Posterior vena cava (tissue), 2 donors: ENCODE measurements at regions not wholly inside any gene's neighbourhood (a gene's known extent, or its start where the extent isn't known, plus 50 kb on each side); places are given as distances from the start of the nearest gene placed in this dataset.
"Not testable (repeated sequence)": the region's sequence is repeated elsewhere in the genome, so short reads cannot be mapped to it uniquely, and the experiment has no call there.

Source experiments
- DNase-seq: peaks from one replicate; pipeline ENCODE4 v3.0.0-alpha.2; 2020; ENCODE audit warnings: low spot score
- intact Hi-C, 2 donors: fragments of 100-400 bp; cut with DNase I; formaldehyde crosslinking; loops; one replicate each; pipeline versions ENCODE4 v1.14.1 to v1.14.2; 2022 to 2023
- donor health status: DM: yes; HTN: yes; CAD: no.
- donor health status: DM: yes; HTN: yes; CAD: no.

DNA sequence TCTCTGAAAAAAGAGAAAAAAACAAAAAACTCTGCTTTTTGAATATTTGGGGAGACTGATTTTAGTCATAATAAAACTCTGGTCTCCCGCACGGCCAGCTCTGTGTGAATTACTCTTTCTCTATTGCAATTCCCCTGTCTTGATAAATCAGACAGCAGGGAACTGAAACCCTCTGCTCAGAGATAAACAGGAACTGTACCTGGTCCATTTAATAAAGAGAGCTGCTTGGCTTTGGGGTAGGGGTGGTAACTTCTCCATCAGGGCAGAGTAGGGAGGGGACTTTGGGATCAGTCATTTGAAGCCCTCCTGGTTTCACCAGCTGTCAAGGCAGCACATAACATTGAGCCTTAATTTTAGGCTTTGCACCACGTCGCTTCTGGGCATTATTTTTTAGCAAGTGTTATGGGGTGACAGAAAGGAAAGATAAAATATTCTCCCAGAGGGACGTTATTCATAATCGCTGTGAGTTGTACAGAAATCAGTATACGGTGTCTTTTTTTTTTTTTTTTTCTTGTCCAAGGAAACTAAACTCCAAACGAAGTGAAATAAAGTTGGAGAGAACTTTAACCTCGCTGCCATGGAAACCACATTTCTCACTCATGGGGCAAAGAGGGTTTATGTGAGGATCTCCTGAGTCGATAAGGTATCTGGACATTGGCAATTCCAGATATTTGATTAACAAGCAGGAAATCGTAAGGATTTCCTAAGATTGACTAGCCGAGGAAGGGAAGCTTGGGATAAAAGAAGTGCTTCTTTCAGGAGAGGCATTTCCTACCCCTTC is 99.0 kb upstream of the MRI1 start:
- DNase-seq = no peak
- intact Hi-C loops = no loop called here

- no peak for DNase-seq
- intact Hi-C loops = no loop called here
Observed at GRCh38 chr19:13652810-13653590, 111.3 kb upstream of the MRI1 start.

GRCh38 chr19:13646758-13647157 is 117.6 kb upstream of the MRI1 start:
- intact Hi-C loops = loop anchor here in 1 of 2 donors (5.0 kb wide), 1 partner anchor 669 kb away; no protein-coding TSS in a partner anchor

DNA sequence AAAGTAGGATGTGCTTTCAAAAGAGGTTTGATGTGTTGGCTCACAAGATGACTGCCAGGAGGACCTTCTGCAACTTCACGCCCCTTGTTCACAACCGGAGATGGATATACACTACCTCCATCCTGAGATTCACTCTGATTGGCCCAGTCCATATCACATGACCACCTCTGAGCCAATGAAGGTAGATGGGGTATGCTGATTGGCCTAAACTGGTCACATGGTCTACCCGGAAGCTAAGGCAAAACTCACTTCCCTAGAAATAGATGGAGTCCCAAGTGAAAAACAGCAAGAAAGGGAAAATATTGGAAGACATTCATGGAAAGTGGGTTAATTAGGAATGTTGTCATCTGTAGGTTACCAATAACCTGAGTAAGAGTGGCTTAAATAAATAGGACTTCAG is 119.7 kb upstream of the MRI1 start:
- no peak for DNase-seq
- intact Hi-C loops = loop anchor here in 1 of 2 donors (5.0 kb wide), 1 partner anchor 667 kb away; no protein-coding TSS in a partner anchor

More at GRCh38 chr19:13646758-13647157, 117.6 kb upstream of the MRI1 start:
- DNase-seq = no peak

DNA sequence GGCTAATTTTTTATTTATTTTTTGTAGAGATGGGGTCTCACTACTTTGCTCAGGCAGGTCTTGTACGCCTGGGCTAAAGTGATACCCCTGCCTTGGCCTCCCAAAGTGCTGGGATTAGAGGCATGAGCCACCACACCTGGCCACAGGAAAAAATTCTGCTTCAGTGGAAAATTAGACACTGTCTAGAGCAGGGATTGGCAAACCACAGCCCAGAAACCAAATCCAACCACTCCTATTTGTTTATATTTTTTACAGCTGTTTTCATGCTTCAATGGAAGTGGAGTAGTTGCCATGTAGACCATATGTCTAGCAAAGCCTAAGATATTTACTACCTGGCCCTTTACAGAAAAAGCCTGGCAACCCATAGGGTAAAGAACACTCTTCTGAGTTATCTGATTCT is 123.7 kb upstream of the MRI1 start:
- DNase-seq = no peak
- intact Hi-C loops = no loop called here

DNA sequence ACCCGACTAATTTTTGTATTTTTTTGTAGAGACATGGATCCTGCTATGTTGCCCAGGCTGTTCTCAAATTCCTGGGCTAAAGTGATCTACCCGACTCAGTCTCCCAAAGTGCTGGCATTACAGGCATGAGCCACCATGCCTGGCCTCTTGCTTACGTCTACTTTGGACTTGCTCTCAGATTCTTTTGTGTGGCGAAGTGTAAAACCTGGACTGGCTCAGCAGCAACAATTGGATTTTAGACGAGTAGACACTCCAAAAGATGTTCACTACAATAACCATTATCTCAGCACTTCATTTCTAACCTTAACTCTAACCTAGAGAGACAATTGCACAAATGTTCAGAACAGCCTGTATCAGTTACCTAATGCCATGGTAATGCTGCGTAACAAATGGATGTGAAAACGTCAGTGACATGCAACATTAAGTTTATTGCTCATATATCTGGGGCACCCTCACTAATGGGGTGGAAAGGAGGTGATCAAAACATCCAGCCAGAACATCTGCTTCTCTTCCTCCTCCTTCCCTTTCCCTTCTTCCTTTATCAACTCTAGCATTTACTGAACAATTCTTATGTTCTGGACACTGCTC is 124.9 kb upstream of the MRI1 start:
- intact Hi-C loops = no loop called here
- DNase-seq = no peak

DNA sequence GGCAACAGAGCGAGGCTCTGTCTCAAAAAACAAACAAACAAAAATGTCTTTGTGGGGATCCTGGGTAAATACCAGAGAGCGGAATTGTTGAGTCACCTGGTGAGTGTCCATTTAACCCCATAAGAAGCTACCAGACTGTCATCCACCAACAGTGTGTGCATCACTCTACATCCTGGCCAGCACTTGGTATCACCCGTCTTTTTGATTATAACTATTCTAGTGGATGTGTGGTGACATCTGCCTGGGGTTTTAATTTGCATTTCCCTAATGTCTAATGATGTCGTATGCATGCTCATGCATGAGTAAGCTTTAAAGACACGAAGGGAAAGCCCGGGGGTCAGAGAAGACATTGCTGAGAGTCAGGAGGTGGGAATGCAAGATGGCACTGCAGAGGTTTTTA is 126.7 kb upstream of the MRI1 start:
- intact Hi-C loops = loop anchor here in 1 of 2 donors (1.0 kb wide), 1 partner anchor 23 kb away; no protein-coding TSS in a partner anchor
- no peak for DNase-seq

DNA sequence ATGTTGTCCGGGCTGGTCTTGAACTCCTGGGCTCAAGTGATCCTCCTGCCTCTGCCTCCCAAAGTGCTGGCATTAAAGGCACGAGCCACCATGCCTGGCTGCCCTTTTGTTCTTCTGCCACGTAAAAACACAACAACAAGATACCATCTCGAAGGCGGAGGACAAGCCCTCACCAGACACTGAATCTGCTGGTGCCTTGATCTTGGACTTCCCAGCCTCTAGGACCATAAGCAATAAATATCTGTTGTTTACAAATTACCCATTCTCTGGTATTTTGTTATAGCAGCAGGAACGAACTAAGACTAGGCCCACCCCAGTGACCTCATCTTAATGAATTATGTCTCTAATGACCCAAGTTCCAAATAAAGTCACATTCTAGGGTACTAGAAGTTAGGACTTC is 128.4 kb upstream of the CACNA1A start:
- no peak for DNase-seq
- intact Hi-C loops = no loop called here

GRCh38 chr19:13633522-13633922 is 127.2 kb upstream of the CACNA1A start:
- intact Hi-C loops = no loop called here
- DNase-seq = no peak

DNA sequence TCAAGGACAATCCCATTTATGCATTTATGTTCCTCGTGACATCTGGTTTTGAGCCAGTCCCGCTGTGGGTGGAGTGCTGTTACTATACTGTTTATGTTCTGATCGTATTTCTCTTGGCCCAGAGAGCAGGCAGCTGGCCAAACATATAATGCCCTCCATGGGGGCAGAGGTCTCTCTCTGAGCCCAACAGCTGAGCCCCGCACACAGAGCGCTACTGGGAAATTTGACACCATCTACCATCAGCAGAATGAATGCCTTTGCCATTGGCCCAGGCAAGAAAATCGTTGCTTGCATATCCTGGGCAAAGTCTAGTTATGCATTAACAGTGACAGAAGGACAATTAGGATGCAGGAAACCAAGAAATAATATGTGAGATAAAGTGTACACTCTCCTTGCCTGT is 126.8 kb upstream of the CACNA1A start:
- DNase-seq = no peak
- intact Hi-C loops = no loop called here

DNA sequence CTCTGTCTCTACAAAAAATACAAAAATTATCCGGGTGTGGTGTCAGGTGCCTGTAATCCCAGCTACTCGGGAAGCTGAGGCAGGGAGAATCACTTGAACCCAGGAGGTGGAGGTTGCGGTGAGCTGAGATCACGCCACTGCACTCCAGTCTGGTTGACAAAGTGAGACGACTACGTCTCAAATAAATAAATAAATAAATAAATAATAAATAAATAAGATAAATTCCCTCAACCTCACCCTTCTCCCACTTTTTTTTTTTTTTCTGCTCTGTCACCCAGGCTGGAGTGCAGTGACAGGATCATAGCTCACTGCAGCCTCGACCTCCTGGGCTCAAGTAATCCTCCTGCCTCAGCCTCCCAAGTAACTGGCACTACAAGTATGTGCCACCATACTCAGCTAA is 125.9 kb upstream of the CACNA1A start:
- not testable (repeated sequence) for DNase-seq
- intact Hi-C loops = loop anchor here in 1 of 2 donors (1.0 kb wide), 1 partner anchor 22 kb away; no protein-coding TSS in a partner anchor

- intact Hi-C loops = no loop called here
- no peak for DNase-seq
Observed at GRCh38 chr19:13629687-13630357, 123.5 kb upstream of the CACNA1A start.

DNA sequence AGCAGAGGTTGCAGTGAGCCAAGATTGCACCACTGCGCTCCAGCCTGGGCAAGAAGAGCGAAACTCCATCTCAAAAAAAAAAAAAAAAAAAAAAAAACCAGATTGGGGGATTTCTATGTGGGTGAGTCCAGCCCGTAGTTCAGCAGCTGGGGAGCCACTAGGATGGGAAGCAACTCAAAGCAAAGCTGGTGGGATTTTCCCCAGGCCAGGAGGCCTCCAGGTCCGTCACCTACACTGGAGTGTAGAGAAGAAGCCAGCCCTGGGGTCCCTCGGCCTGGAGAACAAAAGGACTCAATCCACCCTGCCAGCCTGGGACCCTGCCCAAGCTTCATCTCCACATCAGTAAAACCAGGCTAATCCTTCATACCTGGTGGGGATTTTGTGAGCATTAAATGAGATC is 121.3 kb upstream of the CACNA1A start:
- intact Hi-C loops = no loop called here
- no peak for DNase-seq

DNA sequence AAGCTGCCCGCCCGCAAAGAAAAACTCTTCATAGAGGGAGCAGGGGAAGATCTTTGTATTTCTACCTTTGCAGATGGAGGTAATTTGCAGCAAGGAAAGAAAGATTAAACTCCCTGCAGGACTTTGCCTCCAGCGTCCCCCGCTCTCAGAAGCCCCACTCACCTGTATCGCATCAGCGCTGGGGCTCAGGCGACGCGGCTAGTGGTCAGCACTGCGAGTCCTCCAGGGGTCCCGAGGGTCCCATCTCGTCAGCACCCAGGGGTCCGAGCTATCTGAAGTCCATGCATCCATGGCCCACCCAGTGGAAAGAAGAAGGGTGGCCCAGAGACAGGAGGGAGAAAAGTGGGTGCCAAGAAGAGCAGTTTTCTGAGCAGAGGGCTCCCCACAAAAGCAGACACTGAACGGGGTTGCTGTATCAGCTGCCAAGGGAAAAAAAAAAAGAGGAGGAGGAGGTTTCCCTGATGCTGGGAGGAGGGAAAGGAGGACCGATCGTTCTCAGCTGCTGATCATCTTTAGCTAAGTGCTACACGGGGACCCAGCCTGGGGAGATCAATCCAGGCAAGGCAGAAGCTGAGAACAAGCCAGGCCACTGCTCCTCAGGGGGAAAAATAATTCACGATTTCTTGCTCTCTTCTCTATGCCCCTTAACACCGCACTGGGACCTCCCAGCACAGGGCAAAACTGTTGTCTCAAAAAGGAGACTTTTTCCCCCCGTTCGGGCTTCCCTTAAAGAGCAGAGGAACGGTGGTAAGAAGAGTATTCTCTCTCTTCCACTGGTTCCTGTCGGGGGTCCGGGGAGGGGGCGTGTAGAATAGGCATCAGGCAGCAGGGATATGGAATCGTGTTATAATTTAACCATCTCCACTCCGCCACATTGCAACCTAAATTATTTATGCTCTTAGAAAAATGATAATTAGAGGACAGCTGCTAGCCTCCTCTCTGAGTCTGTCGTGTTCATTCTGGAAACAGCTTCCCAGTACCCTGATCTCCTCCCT is 117.7 kb upstream of the CACNA1A start:
- no peak for DNase-seq
- intact Hi-C loops = no loop called here

GRCh38 chr19:13622766-13623715 is 116.8 kb upstream of the CACNA1A start:
- DNase-seq = no peak
- intact Hi-C loops = no loop called here

DNA sequence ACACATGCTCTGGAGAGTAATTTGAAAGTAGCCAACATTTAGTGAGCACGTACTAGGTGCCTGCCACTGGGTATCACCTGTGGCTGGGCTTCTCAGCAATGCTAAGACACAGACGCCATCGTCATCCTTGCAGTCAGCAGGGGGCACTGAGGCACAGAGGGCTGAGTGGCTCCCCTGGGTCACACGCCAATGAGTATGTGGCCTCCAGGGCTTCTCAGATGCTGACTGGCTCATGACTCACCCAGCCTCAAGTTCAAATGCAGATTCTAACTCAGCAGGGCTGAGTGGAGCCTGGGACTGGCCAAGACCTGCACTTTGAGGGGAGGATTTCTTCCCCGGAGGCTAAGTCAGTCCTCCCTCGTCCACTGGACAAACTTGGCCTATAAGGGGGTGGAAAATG is 115.1 kb upstream of the CACNA1A start:
- intact Hi-C loops = no loop called here
- no peak for DNase-seq

DNA sequence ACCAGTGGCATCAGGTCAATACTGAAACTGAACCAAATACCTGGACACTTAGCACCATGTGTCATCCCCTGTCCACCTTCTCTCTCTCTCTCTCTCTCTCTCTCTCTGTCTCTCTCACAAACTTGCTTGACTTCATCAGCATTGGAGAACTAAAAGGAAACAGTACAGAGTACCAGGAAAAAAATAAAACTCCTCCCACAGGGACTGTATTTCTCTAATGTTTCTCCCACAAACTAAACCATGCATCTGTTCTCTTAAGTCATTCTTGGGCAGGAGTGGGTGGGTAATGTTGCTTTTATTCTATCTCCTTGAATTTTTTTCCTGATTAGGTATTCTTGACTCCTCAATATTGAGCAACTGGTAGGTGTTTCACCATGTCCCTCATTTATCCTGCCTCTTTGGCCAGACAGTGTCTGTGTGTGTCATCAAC is 112.9 kb upstream of the CACNA1A start:
- DNase-seq = no peak

More for the DNA sequence above, 112.9 kb upstream of the CACNA1A start:
- intact Hi-C loops = no loop called here
